B cell (primary cell): ENCODE measurements at regions not wholly inside any gene's neighbourhood (a gene's known extent, or its start where the extent isn't known, plus 50 kb on each side); places are given as distances from the start of the nearest gene placed in this dataset.

Experiments
- ATAC-seq: fragments of 200-7000 bp; cut with Tn5 transposase; one replicate; pipeline ENCODE4 v1.10.0; 2021; ENCODE audit warnings: low read depth, mild to moderate bottlenecking, moderate number of reproducible peaks, moderate library complexity
- CTCF ChIA-PET: fragments of 350-600 bp; sonication (Branson Sonifier 250); formaldehyde crosslinking; loops from one replicate; lab custom pipeline; 2021; ENCODE audit warnings: antibody characterized with exemption, inconsistent platforms; lab: Charles Lee
- POLR2A ChIA-PET: fragments of 350-600 bp; sonication (Branson Sonifier 250); formaldehyde crosslinking; loops from one replicate; lab custom pipeline; 2021; ENCODE audit warnings: antibody characterized with exemption; lab: Charles Lee
- DNase-seq: peaks from one replicate; pipeline ENCODE4 v3.0.0; 2013
- H2AFZ ChIP-seq: 2 replicates; pipeline ENCODE4 v1.6.1; 2012; ENCODE audit warnings: mild to moderate bottlenecking, low read depth, low read length; ENCODE audit not compliant: insufficient read depth, poor library complexity, severe bottlenecking
- H3K27ac ChIP-seq, 2 donors: 1 replicate in 1 of 2; 2 replicates in 1 of 2; pipeline ENCODE4 v1.5.1; 2012 to 2013; ENCODE audit warnings: low read length in 2 of 2, mild to moderate bottlenecking in 2 of 2, moderate library complexity in 1 of 2
- H3K27me3 ChIP-seq, 4 experiments: fragments of 200-600 bp in 1 of 4; sonication (generic) in 1 of 4; replicated peaks in 1 of 4; 1 replicate in 2 of 4; 2 replicates in 2 of 4; pipeline versions ENCODE4 v1.6.1 to v1.7.0; 2013 to 2016; ENCODE audit warnings: low read length in 3 of 4, mild to moderate bottlenecking in 2 of 4, mixed read lengths in 1 of 4, moderate library complexity in 1 of 4; ENCODE audit not compliant: insufficient read depth in 4 of 4, control insufficient read depth in 3 of 4; ENCODE audit errors: control extremely low read depth in 1 of 4
- H3K36me3 ChIP-seq, 2 experiments: replicated peaks in 1 of 2; 1 replicate in 1 of 2; 2 replicates in 1 of 2; pipeline versions ENCODE4 v1.6.1 to v1.7.1; 2013; ENCODE audit warnings: low read length in 1 of 2; ENCODE audit not compliant: insufficient read depth in 2 of 2, control insufficient read depth in 1 of 2; ENCODE audit errors: control extremely low read depth in 1 of 2, extremely low read depth in 1 of 2
- H3K4me1 ChIP-seq, 2 donors: fragments of 200-600 bp in 1 of 2; sonication (generic) in 1 of 2; 1 replicate in 1 of 2; 2 replicates in 1 of 2; pipeline versions ENCODE4 v1.5.1 to v1.6.1; 2013 to 2017; ENCODE audit warnings: low read length in 2 of 2; ENCODE audit not compliant: control insufficient read depth in 2 of 2, insufficient read depth in 2 of 2
- H3K4me2 ChIP-seq: replicated peaks from 2 replicates; pipeline ENCODE3; 2012; ENCODE audit warnings: mild to moderate bottlenecking, low read depth, low read length; ENCODE audit not compliant: poor library complexity, severe bottlenecking
- H3K4me3 ChIP-seq, 5 experiments: fragments of 200-600 bp in 1 of 5; sonication (generic) in 1 of 5; 1 replicate in 3 of 5; 2 replicates in 2 of 5; pipeline versions ENCODE4 v1.5.1 to v1.7.0; 2011 to 2016; ENCODE audit warnings: low read length in 4 of 5, mild to moderate bottlenecking in 4 of 5, low read depth in 2 of 5, control low read depth in 1 of 5, moderate library complexity in 1 of 5; ENCODE audit not compliant: insufficient read depth in 1 of 5; ENCODE audit errors: control extremely low read depth in 1 of 5, extremely low read depth in 1 of 5
- H3K79me2 ChIP-seq: fragments of 200-600 bp; sonication (generic); one replicate; pipeline ENCODE4 v1.6.0; 2016; ENCODE audit warnings: low read length; ENCODE audit not compliant: control insufficient read depth, insufficient read depth
- H3K9ac ChIP-seq: fragments of 200-600 bp; sonication (generic); 2 replicates; pipeline ENCODE4 v1.6.1; 2017; ENCODE audit warnings: mild to moderate bottlenecking, low read length, moderate library complexity
- H3K9me3 ChIP-seq, 3 donors: one replicate each; pipeline versions ENCODE4 v1.6.1 to v1.7.1; 2013; ENCODE audit warnings: low read length in 2 of 3; ENCODE audit not compliant: control insufficient read depth in 2 of 3, insufficient read depth in 1 of 3; ENCODE audit errors: control extremely low read depth in 1 of 3
- H4K20me1 ChIP-seq: 2 replicates; pipeline ENCODE4 v1.6.0; 2012; ENCODE audit warnings: mild to moderate bottlenecking, low read length; ENCODE audit not compliant: insufficient read depth, control insufficient read depth, poor library complexity, severe bottlenecking
- H3K27ac Mint-ChIP-seq: one replicate; pipeline ENCODE4 v1.8.0; 2021; ENCODE audit warnings: mixed read lengths
- H3K27me3 Mint-ChIP-seq: one replicate; pipeline ENCODE4 v1.8.0; 2021; ENCODE audit warnings: mixed read lengths
- H3K4me1 Mint-ChIP-seq: one replicate; pipeline ENCODE4 v1.8.0; 2021; ENCODE audit warnings: mixed read lengths
- H3K4me3 Mint-ChIP-seq: one replicate; pipeline ENCODE4 v1.8.0; 2021; ENCODE audit warnings: mixed read lengths
- H3K9me3 Mint-ChIP-seq: one replicate; pipeline ENCODE4 v1.8.0; 2022; ENCODE audit warnings: mixed read lengths; ENCODE audit not compliant: insufficient read depth
- EZH2 ChIP-seq: IDR thresholded peaks from 2 replicates; pipeline ENCODE4 v1.6.1; 2012; ENCODE audit warnings: borderline replicate concordance, low read depth, mild to moderate bottlenecking, moderate library complexity, low read length; ENCODE audit not compliant: insufficient read depth, poor library complexity, severe bottlenecking
- WGBS: methylation state at CpG from one replicate; pipeline ENCODE4 v1.1.5; 2013; ENCODE audit warnings: missing lambda C conversion rate; ENCODE audit not compliant: insufficient coverage; 5-methylcytosine and 5-hydroxymethylcytosine counted together
- intact Hi-C: fragments of 100-400 bp; cut with micrococcal nuclease; formaldehyde crosslinking; loops from one replicate; pipeline ENCODE4 v1.10.0; 2022
- TF ChIP-seq, protein P1 (sequence below): fragments of 200-600 bp; IDR thresholded peaks from one replicate; pipeline ENCODE4 v1.8.0; 2022; ENCODE audit warnings: antibody characterized with exemption, mild to moderate bottlenecking

DNA sequence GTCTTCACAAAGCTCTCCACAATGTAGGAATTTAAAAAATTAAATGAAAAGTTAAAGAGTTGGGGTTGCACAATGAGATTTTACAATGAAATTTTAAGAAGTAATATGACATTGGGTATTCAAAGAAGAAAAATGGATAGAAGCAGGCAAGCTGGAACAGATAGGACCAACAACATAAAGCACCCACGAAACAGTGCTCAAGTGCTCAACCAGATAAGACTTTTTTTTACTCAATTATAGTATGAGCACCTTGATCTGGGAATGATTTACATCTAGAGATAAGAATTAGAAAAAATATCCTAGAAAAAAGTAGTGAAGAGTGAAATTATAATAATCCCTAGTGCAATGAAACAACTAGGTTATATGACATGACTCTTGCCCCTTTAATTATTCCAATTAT, 1670.1 kb upstream of the ACO1 start:
- Histone ChIP-seq H3K27me3 (no peaks in the 10 kb centered on the region), H3K4me1 (no peaks in the 10 kb centered on the region), H3K4me2 (no peak overlapping the region), H3K4me3 (no peak overlapping the region), H3K9me3 (peaks cover 0 to 4% (median 0%) of the 10 kb centered on the region in 3 donors), H2AFZ (no peak overlapping the region), H3K9ac (no peak overlapping the region), H3K27ac (no peak overlapping the region), H4K20me1 (no peaks in the 10 kb centered on the region), H3K36me3 (no peaks in the 10 kb centered on the region), H3K79me2 (no peaks in the 10 kb centered on the region)
- Mint-ChIP-seq H3K27ac (no peak overlapping the region), H3K4me1 (no peaks in the 10 kb centered on the region), H3K27me3 (no peaks in the 10 kb centered on the region), H3K9me3 (no peaks in the 10 kb centered on the region), H3K4me3 (no peak overlapping the region)
- POLR2A ChIA-PET = no interaction called here
- DNase-seq (no peak), ATAC-seq (no peak)
- intact Hi-C loops = no loop called here
- CTCF ChIA-PET = no interaction called here
- no CpG with 5 or more reads among the region's 1 CpG for WGBS
- TF ChIP-seq, protein P1, sequence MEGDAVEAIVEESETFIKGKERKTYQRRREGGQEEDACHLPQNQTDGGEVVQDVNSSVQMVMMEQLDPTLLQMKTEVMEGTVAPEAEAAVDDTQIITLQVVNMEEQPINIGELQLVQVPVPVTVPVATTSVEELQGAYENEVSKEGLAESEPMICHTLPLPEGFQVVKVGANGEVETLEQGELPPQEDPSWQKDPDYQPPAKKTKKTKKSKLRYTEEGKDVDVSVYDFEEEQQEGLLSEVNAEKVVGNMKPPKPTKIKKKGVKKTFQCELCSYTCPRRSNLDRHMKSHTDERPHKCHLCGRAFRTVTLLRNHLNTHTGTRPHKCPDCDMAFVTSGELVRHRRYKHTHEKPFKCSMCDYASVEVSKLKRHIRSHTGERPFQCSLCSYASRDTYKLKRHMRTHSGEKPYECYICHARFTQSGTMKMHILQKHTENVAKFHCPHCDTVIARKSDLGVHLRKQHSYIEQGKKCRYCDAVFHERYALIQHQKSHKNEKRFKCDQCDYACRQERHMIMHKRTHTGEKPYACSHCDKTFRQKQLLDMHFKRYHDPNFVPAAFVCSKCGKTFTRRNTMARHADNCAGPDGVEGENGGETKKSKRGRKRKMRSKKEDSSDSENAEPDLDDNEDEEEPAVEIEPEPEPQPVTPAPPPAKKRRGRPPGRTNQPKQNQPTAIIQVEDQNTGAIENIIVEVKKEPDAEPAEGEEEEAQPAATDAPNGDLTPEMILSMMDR = no peak
- no peak for TF ChIP-seq EZH2

- POLR2A ChIA-PET = no interaction called here
- Mint-ChIP-seq H3K27ac (no peak overlapping the region), H3K9me3 (no peaks in the 10 kb centered on the region), H3K27me3 (no peaks in the 10 kb centered on the region), H3K4me3 (no peak overlapping the region), H3K4me1 (no peaks in the 10 kb centered on the region)
- CTCF ChIA-PET = no interaction called here
- H3K4me3 ChIP-seq = no peak overlapping the region
- H3K4me2 ChIP-seq = no peak overlapping the region
- no peak overlapping the region for H2AFZ ChIP-seq
- ATAC-seq (no peak), DNase-seq (no peak)
- no peaks in the 10 kb centered on the region for H3K27me3 ChIP-seq
- no peaks in the 10 kb centered on the region for H4K20me1 ChIP-seq
- intact Hi-C loops = no loop called here
- H3K4me1 ChIP-seq = no peaks in the 10 kb centered on the region
- WGBS = no CpG with 5 or more reads among the region's 1 CpG
- TF ChIP-seq, protein P1 = no peak
- no peak for TF ChIP-seq EZH2
- H3K9me3 ChIP-seq = peaks cover 0 to 4% (median 0%) of the 10 kb centered on the region in 3 donors
- H3K27ac ChIP-seq = no peak overlapping the region
- no peak overlapping the region for H3K9ac ChIP-seq
- H3K79me2 ChIP-seq = no peaks in the 10 kb centered on the region
- H3K36me3 ChIP-seq = no peaks in the 10 kb centered on the region
Observed at GRCh38 chr9:30718483-30718882, 1666.0 kb upstream of the ACO1 start.
